Tibial artery (tissue), 4 donors: ENCODE measurements at regions not wholly inside any gene's neighbourhood (a gene's known extent, or its start where the extent isn't known, plus 50 kb on each side); places are given as distances from the start of the nearest gene placed in this dataset.

Experiments
- DNase-seq, 2 donors: peaks; one replicate each; pipeline ENCODE4 v3.0.0-alpha.2; 2019
- H3K27ac ChIP-seq, 2 donors: fragments of 200-600 bp; sonication (generic) in 1 of 2; 1 replicate in 1 of 2; 2 replicates in 1 of 2; pipeline ENCODE4 v1.5.1; 2018 to 2019; ENCODE audit warnings: mild to moderate bottlenecking in 1 of 2
- H3K27me3 ChIP-seq, 2 donors: fragments of 200-600 bp; sonication (generic) in 1 of 2; one replicate each; pipeline versions ENCODE4 v1.5.1 to v1.6.0; 2016 to 2019
- H3K36me3 ChIP-seq, 3 donors: fragments of 200-600 bp; sonication (generic) in 2 of 3; one replicate each; pipeline ENCODE4 v1.5.1; 2016 to 2019; ENCODE audit warnings: mild to moderate bottlenecking in 2 of 3
- H3K4me1 ChIP-seq, 4 donors: fragments of 200-600 bp; sonication (generic) in 2 of 4; 1 replicate in 3 of 4; 2 replicates in 1 of 4; pipeline ENCODE4 v1.5.1; 2016 to 2019
- H3K4me3 ChIP-seq, 2 donors: fragments of 200-600 bp; sonication (generic) in 1 of 2; 1 replicate in 1 of 2; 2 replicates in 1 of 2; pipeline ENCODE4 v1.5.1; 2018 to 2019; ENCODE audit warnings: mild to moderate bottlenecking in 2 of 2
- H3K9me3 ChIP-seq, 3 donors: fragments of 200-600 bp; sonication (generic) in 1 of 3; one replicate each; pipeline ENCODE4 v1.5.1; 2016 to 2019
- CTCF ChIP-seq, 2 experiments: fragments of 200-600 bp in 1 of 2; fragments of 450-650 bp in 1 of 2; IDR thresholded peaks; one replicate each; pipeline ENCODE4 v1.5.1; 2017 to 2019; ENCODE audit warnings: antibody characterized with exemption in 2 of 2, mild to moderate bottlenecking in 1 of 2, moderate library complexity in 1 of 2
- intact Hi-C: fragments of 100-400 bp; cut with DNase I; formaldehyde crosslinking; loops from one replicate; pipeline ENCODE4 v1.15.0; 2023; ENCODE audit warnings: low total_unique reads

GRCh38 chr7:118449797-118450567 lies 225.5 kb downstream of the ANKRD7 start:
- Histone ChIP-seq H3K27ac (no peak overlapping the region), H3K36me3 (no peaks in the 10 kb centered on the region), H3K4me1 (no peaks in the 10 kb centered on the region), H3K27me3 (no peaks in the 10 kb centered on the region), H3K4me3 (no peak overlapping the region), H3K9me3 (no peaks in the 10 kb centered on the region)
- no peak for TF ChIP-seq CTCF (IDR thresholded peaks at IDR 0.05)
- intact Hi-C loops: no loop called here
- DNase-seq: no peak

DNA sequence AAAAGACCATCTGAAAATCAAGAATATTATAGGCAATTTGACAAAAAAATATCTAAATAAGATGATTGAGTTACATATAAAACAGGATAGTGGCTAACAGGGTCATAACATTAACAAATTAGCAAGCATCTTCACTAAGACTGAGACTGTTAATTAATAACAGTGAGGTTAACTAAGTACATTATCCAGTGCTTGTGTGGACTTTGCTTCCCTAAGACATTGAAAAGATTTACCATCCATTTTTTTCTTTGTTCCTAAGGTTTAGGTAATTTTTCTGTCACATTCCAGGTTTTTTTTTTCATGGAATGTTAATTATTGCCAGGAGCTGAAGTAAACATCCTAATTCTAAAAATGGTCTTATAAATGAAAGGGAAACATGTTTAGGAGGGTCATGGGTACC lies 227.6 kb downstream of the ANKRD7 start:
- no peak overlapping the region for H3K27ac ChIP-seq
- no peaks in the 10 kb centered on the region for H3K9me3 ChIP-seq
- H3K36me3 ChIP-seq: no peaks in the 10 kb centered on the region
- no peak for TF ChIP-seq CTCF (IDR thresholded peaks at IDR 0.05)
- DNase-seq: no peak
- intact Hi-C loops: no loop called here
- H3K4me1 ChIP-seq: no peaks in the 10 kb centered on the region
- H3K4me3 ChIP-seq: no peak overlapping the region
- H3K27me3 ChIP-seq: no peaks in the 10 kb centered on the region

DNA sequence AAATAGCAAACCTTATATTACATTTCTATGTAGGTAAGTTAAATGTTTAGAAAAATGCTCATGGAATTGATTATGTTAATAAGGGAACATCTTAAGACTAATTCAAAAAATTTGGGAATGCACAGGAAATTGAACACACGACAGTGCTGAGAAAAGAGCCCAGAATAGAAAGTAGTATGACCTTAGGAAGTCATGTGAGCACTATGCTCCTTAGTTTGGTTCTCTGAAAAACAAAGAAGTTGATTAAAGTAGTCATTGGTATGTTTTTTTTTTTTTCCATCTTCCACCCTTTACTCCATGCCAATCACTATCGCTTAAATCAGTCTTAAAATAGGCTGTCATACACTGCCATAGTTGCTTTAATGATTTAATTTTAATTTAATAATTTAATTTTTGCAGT lies 242.9 kb downstream of the ANKRD7 start:
- Histone ChIP-seq H3K27ac (no peak overlapping the region), H3K36me3 (no peaks in the 10 kb centered on the region), H3K9me3 (no peaks in the 10 kb centered on the region), H3K4me3 (no peak overlapping the region), H3K27me3 (no peaks in the 10 kb centered on the region), H3K4me1 (no peaks in the 10 kb centered on the region)
- no peak for TF ChIP-seq CTCF (IDR thresholded peaks at IDR 0.05)
- no peak for DNase-seq
- intact Hi-C loops: no loop called here

DNA sequence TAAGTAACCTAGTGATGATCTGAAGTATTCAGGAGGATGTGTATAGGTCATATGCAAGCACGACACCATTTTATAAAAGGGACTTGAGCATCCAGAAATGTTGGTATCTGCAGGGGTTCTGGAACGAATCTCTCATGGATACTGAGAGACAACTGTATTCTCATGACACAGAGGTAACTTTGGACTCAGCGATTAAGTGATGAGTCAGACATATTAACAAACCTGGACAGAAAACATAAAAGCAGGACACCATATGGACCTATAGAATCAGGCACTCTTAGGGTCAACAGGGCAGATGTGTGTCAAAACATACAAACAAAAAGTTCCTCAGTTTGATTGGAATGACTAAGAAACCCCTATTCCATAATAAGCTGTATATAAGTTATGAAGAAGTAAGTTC lies 248.1 kb downstream of the ANKRD7 start:
- intact Hi-C loops: no loop called here
- H3K27ac ChIP-seq: no peak overlapping the region

DNA sequence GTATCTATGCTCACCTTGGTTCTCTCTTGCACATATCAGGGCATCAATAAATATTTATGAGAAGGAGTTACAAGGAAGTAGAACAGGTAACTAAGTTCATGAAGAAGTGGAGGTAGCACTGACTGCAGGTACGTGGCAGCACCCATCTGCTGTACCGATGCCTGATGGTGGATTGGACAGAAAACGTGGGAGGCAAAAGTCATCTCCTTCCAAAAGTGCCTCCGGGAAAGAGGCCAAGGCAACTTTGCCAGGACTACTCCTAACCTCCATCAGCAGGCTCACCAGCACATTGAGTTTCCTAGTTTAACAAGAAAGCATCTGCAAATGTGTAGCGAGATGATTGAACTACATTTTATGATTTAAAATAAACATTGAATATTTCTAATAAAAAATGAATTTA lies 248.8 kb downstream of the ANKRD7 start:
- no peak for TF ChIP-seq CTCF (IDR thresholded peaks at IDR 0.05)
- intact Hi-C loops: no loop called here
- no peaks in the 10 kb centered on the region for H3K36me3 ChIP-seq
- no peak overlapping the region for H3K4me3 ChIP-seq
- H3K9me3 ChIP-seq: no peaks in the 10 kb centered on the region
- no peaks in the 10 kb centered on the region for H3K27me3 ChIP-seq
- no peak for DNase-seq
- no peak overlapping the region for H3K27ac ChIP-seq
- no peaks in the 10 kb centered on the region for H3K4me1 ChIP-seq

More for the DNA sequence above, 248.1 kb downstream of the ANKRD7 start:
- Histone ChIP-seq H3K4me1 (no peaks in the 10 kb centered on the region), H3K36me3 (no peaks in the 10 kb centered on the region), H3K27me3 (no peaks in the 10 kb centered on the region), H3K9me3 (no peaks in the 10 kb centered on the region), H3K4me3 (no peak overlapping the region)
- no peak for DNase-seq
- no peak for TF ChIP-seq CTCF (IDR thresholded peaks at IDR 0.05)

DNA sequence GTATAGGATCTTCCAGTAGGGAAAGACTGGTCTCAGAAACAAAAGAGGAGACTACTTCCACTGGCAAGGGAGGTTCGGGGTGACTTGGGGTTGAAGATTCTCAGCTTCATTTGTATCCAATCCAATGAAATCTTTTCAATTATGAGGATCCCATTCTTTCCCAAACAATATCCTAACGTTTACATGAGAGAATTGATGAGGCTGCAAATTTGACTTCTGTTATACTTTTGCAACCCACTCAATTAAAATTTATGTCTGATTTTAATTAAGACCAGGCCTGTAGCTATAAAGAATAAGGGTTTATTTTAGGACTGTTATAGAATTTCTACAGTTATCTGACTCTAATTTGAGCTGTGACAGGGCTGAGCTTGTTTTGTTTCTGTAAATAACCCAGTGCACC lies 251.5 kb downstream of the ANKRD7 start:
- no peaks in the 10 kb centered on the region for H3K4me1 ChIP-seq
- no peak overlapping the region for H3K4me3 ChIP-seq
- intact Hi-C loops: no loop called here
- no peaks in the 10 kb centered on the region for H3K36me3 ChIP-seq
- no peak for DNase-seq
- no peaks in the 10 kb centered on the region for H3K9me3 ChIP-seq
- TF ChIP-seq CTCF (IDR thresholded peaks at IDR 0.05): no peak
- no peak overlapping the region for H3K27ac ChIP-seq
- H3K27me3 ChIP-seq: no peaks in the 10 kb centered on the region
